OCI-LY7 (cell line): ENCODE measurements at regions not wholly inside any gene's neighbourhood (a gene's known extent, or its start where the extent isn't known, plus 50 kb on each side); places are given as distances from the start of the nearest gene placed in this dataset.

Source experiments
- EZH2phosphoT487 ChIP-seq: fragments of 200-600 bp; sonication (generic); IDR thresholded peaks from 2 replicates; pipeline ENCODE4 v1.6.1; 2018; ENCODE audit warnings: low read depth, borderline replicate concordance, mild to moderate bottlenecking, mixed run types, antibody characterized with exemption, low read length, moderate library complexity, mixed read lengths
- TF ChIP-seq, protein P1 (sequence below): fragments of 200-600 bp; sonication (generic); conservative IDR thresholded peaks from 2 replicates; pipeline ENCODE4 v1.5.1; 2014; ENCODE audit warnings: mild to moderate bottlenecking, antibody characterized with exemption, low read length, moderate library complexity, mixed read lengths

- TF ChIP-seq, protein P1, sequence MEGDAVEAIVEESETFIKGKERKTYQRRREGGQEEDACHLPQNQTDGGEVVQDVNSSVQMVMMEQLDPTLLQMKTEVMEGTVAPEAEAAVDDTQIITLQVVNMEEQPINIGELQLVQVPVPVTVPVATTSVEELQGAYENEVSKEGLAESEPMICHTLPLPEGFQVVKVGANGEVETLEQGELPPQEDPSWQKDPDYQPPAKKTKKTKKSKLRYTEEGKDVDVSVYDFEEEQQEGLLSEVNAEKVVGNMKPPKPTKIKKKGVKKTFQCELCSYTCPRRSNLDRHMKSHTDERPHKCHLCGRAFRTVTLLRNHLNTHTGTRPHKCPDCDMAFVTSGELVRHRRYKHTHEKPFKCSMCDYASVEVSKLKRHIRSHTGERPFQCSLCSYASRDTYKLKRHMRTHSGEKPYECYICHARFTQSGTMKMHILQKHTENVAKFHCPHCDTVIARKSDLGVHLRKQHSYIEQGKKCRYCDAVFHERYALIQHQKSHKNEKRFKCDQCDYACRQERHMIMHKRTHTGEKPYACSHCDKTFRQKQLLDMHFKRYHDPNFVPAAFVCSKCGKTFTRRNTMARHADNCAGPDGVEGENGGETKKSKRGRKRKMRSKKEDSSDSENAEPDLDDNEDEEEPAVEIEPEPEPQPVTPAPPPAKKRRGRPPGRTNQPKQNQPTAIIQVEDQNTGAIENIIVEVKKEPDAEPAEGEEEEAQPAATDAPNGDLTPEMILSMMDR = no peak
- no peak for TF ChIP-seq EZH2phosphoT487
Measured at GRCh38 chr12:81957631-81958030, 198.5 kb upstream of the PPFIA2 start.
